HepG2 (cell line): ENCODE measurements at regions not wholly inside any gene's neighbourhood (a gene's known extent, or its start where the extent isn't known, plus 50 kb on each side); places are given as distances from the start of the nearest gene placed in this dataset.

ENCODE experiments used
- ATAC-seq: fragments of 200-7000 bp; cut with Tn5 transposase; 3 replicates; pipeline ENCODE4 v1.9.1; 2020; ENCODE audit warnings: mild to moderate bottlenecking, moderate library complexity
- BruUV-seq: library from RNA; stranded (reverse); fragments of 400-500 nt; replicated peaks from 2 replicates; lab custom pipeline; 2021; lab: Mats Ljungman, UMichigan
- CTCF ChIA-PET: fragments of 300-600 bp; formaldehyde crosslinking; extraction: SDS; loops from one replicate; lab custom pipeline; 2021; ENCODE audit warnings: low total read pairs, inconsistent platforms, low intra/inter-chr PET ratio; lab: Yijun Ruan, JAX
- POLR2A ChIA-PET: fragments of 350-600 bp; sonication (Branson Sonifier 250); formaldehyde crosslinking; loops from one replicate; lab custom pipeline; 2020; ENCODE audit warnings: antibody characterized with exemption, inconsistent platforms; lab: Yijun Ruan, JAX
- DNase-seq: peaks from one replicate; pipeline ENCODE4 v3.0.0-alpha.2; 2015; ENCODE audit warnings: low spot score
- FAIRE-seq: peaks from 3 replicates; lab custom pipeline; 2011; peaks lifted over from hg19 to GRCh38; lab: Jason Lieb, UNC
- H2AFZ ChIP-seq: one replicate; pipeline ENCODE4 v1.6.1; 2011; ENCODE audit warnings: low read length, inconsistent platforms
- H3K27ac ChIP-seq: fragments of 300-600 bp; 3 replicates; pipeline ENCODE4 v1.8.0; 2011; ENCODE audit warnings: mixed run types, mild to moderate bottlenecking, mixed read lengths, low read length, inconsistent platforms; ENCODE audit not compliant: insufficient read depth; ENCODE audit errors: extremely low read length
- H3K27me3 ChIP-seq, 2 experiments: fragments of 200-600 bp in 1 of 2; 2 replicates in 1 of 2; 3 replicates in 1 of 2; pipeline versions ENCODE4 v1.6.0 to v1.8.0; 2011; ENCODE audit warnings: low read length in 2 of 2, mild to moderate bottlenecking in 2 of 2, moderate library complexity in 2 of 2, inconsistent platforms in 1 of 2; ENCODE audit not compliant: insufficient read depth in 2 of 2, control insufficient read depth in 1 of 2
- H3K36me3 ChIP-seq, 2 experiments: fragments of 200-600 bp in 1 of 2; replicated peaks in 1 of 2; 2 replicates in 1 of 2; 3 replicates in 1 of 2; pipeline versions ENCODE4 v1.5.1 to v1.8.0; 2011; ENCODE audit warnings: low read length in 2 of 2, inconsistent platforms in 1 of 2; ENCODE audit not compliant: insufficient read depth in 2 of 2, control insufficient read depth in 1 of 2
- H3K4me1 ChIP-seq: 2 replicates; pipeline ENCODE4 v1.5.1; 2012; ENCODE audit warnings: low read length, inconsistent platforms; ENCODE audit not compliant: insufficient read depth
- H3K4me2 ChIP-seq: 2 replicates; pipeline ENCODE4 v1.6.0; 2011; ENCODE audit warnings: low read depth, low read length, inconsistent platforms
- H3K4me3 ChIP-seq, 3 experiments: fragments of 200-600 bp in 1 of 3; sonication (generic), shearing (Covaris generic) in 1 of 3; replicated peaks in 1 of 3; 2 replicates each; pipeline ENCODE4 v1.5.1; 2011 to 2016; ENCODE audit warnings: low read length in 3 of 3, inconsistent platforms in 2 of 3, low read depth in 2 of 3, mild to moderate bottlenecking in 2 of 3, control low read depth in 1 of 3, mixed read lengths in 1 of 3; ENCODE audit not compliant: insufficient read depth in 1 of 3
- H3K79me2 ChIP-seq: one replicate; pipeline ENCODE4 v1.6.1; 2011; ENCODE audit warnings: low read length, inconsistent platforms; ENCODE audit not compliant: insufficient read depth
- H3K9ac ChIP-seq: 2 replicates; pipeline ENCODE4 v1.6.0; 2011; ENCODE audit warnings: mild to moderate bottlenecking, low read depth, low read length, inconsistent platforms; ENCODE audit not compliant: insufficient read depth
- H3K9me3 ChIP-seq: 2 replicates; pipeline ENCODE4 v1.5.1; 2012; ENCODE audit warnings: mild to moderate bottlenecking, low read length
- H4K20me1 ChIP-seq: 2 replicates; pipeline ENCODE4 v1.6.0; 2011; ENCODE audit warnings: inconsistent platforms, mild to moderate bottlenecking, low read length, moderate library complexity; ENCODE audit not compliant: insufficient read depth
- CCDC6 ChIP-seq: sonication (generic); formaldehyde crosslinking; IDR thresholded peaks from 2 replicates; pipeline ENCODE4 v1.8.1; 2022; ENCODE audit warnings: mild to moderate bottlenecking, missing genetic modification reagents, moderate library complexity
- MTF1 ChIP-seq: sonication (generic); formaldehyde crosslinking; IDR thresholded peaks from 2 replicates; pipeline ENCODE4 v1.5.0; 2020; ENCODE audit warnings: missing genetic modification reagents
- STAG1 ChIP-seq: sonication (generic); formaldehyde crosslinking; IDR thresholded peaks from 2 replicates; pipeline ENCODE4 v1.4.0; 2020; ENCODE audit warnings: missing genetic modification reagents
- WGBS: methylation state at CpG from one replicate; pipeline ENCODE4 v1.1.6; 2017; ENCODE audit warnings: low lambda C conversion rate; 5-methylcytosine and 5-hydroxymethylcytosine counted together
- in situ Hi-C: cut with HindIII; loops from 2 replicates; pipeline ENCODE4 v1.10.0; 2017; ENCODE audit warnings: low pct_unique_long_range_greater_than_20kb; ENCODE audit not compliant: extremely low pct_ligation_motif_present
- intact Hi-C: fragments of 100-400 bp; cut with micrococcal nuclease; formaldehyde crosslinking; loops from one replicate; pipeline ENCODE4 v1.10.0; 2022; ENCODE audit not compliant: unreplicated experiment
- TF ChIP-seq, protein P1 (sequence below): sonication (generic); formaldehyde crosslinking; IDR thresholded peaks from 2 replicates; pipeline ENCODE4 v1.5.1; 2020; ENCODE audit warnings: missing genetic modification reagents, mild to moderate bottlenecking, borderline replicate concordance
- TF ChIP-seq, protein P2 (sequence below): sonication (generic); formaldehyde crosslinking; IDR thresholded peaks from 2 replicates; pipeline ENCODE4 v1.4.0; 2020; ENCODE audit warnings: missing genetic modification reagents, borderline replicate concordance
- TF ChIP-seq, protein P3 (sequence below): sonication (generic); formaldehyde crosslinking; IDR thresholded peaks from 2 replicates; pipeline ENCODE4 v1.4.0; 2020; ENCODE audit warnings: missing genetic modification reagents

DNA sequence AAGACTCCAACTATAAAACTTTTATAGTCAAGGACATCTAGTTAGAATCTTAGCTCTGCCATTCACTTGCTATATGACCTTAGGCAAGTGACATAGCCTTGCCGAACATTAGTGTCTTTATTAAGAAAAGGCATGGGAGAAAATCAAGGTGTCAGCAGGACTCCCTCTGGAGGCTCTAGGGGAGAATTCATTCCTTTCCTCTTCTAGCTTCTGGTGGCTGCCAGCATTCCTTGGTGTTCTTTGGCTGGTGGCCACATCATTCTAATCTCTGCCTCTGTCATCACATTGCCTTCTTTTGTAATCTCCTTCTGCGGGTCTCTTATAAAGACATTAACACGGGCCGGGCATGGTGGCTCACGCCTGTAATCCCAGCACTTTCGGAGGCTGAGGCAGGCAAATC, 99.8 kb downstream of the PPP1R2C start:
- TF ChIP-seq, protein P1, sequence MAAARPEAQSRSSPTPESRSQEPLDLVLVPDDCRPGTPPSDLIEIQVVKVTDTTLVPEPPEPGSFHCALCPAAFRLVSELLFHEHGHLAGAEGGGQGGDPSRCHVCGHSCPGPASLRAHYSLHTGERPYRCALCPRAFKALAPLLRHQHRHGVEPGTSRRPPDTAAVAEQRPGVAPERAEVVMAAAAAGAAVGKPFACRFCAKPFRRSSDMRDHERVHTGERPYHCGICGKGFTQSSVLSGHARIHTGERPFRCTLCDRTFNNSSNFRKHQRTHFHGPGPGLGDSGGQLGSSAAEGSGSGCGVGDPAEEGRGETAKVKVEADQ (CRISPR knock-in tag): no peak
- TF ChIP-seq STAG1 (CRISPR knock-in tag): 0 out of 2 replicates have a peak, but pooled peaks have one; percentile 24
- TF ChIP-seq, all 625 proteins: peak for 1
- no peak for ATAC-seq
- H3K36me3 ChIP-seq: no peaks in the 10 kb centered on the region
- BruUV-seq: no TSS peak
- no peak overlapping the region for H2AFZ ChIP-seq
- DNase-seq: no peak
- H3K9ac ChIP-seq: no peak overlapping the region
- no peak overlapping the region for H3K27ac ChIP-seq
- WGBS: 60% methylated on average over 6 of the region's 6 CpGs
- no peaks in the 10 kb centered on the region for H3K9me3 ChIP-seq
- no peaks in the 10 kb centered on the region for H4K20me1 ChIP-seq
- H3K27me3 ChIP-seq: no peaks in the 10 kb centered on the region
- in situ Hi-C loops: loop anchor here (25.0 kb wide), 1 partner anchor 891 kb away; no protein-coding TSS in a partner anchor
- H3K4me1 ChIP-seq: no peaks in the 10 kb centered on the region
- ChIA-PET POLR2A (no interaction called here), CTCF (no interaction called here)
- no peak overlapping the region for H3K4me2 ChIP-seq
- H3K79me2 ChIP-seq: no peaks in the 10 kb centered on the region
- peak; percentile 42 for FAIRE-seq
- intact Hi-C loops: no loop called here
- no peak overlapping the region for H3K4me3 ChIP-seq

DNA sequence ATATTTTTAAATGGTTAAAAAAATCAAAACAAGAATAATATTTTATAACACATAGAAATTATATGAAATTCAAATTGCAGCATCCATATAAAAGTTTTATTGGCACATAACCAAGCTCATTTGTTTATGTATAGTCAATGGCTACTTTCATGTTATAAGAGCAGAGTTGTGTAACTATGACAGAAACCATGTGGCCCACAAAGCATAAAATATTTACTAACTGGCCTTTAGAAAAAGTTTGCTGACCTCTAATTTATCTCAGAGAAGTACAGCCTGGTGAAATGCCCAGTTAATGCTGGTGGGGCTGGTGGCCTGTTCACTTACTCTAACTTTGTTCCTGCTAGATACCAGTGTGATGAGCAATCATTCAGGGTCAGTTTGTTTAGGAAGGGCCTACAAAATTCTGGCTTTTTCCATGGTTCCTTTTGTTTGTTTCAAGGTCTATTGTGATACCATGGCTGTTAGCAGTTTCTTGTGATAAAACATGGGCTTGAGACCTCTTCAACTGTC, 104.6 kb downstream of the PPP1R2C start:
- FAIRE-seq: no peak
- Histone ChIP-seq H3K4me3 (no peak overlapping the region), H3K4me1 (no peaks in the 10 kb centered on the region), H2AFZ (no peak overlapping the region)
- POLR2A ChIA-PET: no interaction called here
- TF ChIP-seq, protein P2, sequence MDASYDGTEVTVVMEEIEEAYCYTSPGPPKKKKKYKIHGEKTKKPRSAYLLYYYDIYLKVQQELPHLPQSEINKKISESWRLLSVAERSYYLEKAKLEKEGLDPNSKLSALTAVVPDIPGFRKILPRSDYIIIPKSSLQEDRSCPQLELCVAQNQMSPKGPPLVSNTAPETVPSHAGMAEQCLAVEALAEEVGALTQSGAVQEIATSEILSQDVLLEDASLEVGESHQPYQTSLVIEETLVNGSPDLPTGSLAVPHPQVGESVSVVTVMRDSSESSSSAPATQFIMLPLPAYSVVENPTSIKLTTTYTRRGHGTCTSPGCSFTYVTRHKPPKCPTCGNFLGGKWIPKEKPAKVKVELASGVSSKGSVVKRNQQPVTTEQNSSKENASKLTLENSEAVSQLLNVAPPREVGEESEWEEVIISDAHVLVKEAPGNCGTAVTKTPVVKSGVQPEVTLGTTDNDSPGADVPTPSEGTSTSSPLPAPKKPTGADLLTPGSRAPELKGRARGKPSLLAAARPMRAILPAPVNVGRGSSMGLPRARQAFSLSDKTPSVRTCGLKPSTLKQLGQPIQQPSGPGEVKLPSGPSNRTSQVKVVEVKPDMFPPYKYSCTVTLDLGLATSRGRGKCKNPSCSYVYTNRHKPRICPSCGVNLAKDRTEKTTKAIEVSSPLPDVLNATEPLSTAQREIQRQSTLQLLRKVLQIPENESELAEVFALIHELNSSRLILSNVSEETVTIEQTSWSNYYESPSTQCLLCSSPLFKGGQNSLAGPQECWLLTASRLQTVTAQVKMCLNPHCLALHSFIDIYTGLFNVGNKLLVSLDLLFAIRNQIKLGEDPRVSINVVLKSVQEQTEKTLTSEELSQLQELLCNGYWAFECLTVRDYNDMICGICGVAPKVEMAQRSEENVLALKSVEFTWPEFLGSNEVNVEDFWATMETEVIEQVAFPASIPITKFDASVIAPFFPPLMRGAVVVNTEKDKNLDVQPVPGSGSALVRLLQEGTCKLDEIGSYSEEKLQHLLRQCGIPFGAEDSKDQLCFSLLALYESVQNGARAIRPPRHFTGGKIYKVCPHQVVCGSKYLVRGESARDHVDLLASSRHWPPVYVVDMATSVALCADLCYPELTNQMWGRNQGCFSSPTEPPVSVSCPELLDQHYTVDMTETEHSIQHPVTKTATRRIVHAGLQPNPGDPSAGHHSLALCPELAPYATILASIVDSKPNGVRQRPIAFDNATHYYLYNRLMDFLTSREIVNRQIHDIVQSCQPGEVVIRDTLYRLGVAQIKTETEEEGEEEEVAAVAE (CRISPR knock-in tag): no peak
- TF ChIP-seq CCDC6 (CRISPR knock-in tag): no peak
- TF ChIP-seq, protein P3, sequence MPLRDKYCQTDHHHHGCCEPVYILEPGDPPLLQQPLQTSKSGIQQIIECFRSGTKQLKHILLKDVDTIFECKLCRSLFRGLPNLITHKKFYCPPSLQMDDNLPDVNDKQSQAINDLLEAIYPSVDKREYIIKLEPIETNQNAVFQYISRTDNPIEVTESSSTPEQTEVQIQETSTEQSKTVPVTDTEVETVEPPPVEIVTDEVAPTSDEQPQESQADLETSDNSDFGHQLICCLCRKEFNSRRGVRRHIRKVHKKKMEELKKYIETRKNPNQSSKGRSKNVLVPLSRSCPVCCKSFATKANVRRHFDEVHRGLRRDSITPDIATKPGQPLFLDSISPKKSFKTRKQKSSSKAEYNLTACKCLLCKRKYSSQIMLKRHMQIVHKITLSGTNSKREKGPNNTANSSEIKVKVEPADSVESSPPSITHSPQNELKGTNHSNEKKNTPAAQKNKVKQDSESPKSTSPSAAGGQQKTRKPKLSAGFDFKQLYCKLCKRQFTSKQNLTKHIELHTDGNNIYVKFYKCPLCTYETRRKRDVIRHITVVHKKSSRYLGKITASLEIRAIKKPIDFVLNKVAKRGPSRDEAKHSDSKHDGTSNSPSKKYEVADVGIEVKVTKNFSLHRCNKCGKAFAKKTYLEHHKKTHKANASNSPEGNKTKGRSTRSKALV (CRISPR knock-in tag): no peak
- TF ChIP-seq MTF1: no peak
- TF ChIP-seq, all 625 proteins: peak for 0
- Histone ChIP-seq H3K79me2 (no peaks in the 10 kb centered on the region), H3K27me3 (no peaks in the 10 kb centered on the region), H3K9me3 (no peaks in the 10 kb centered on the region), H4K20me1 (no peaks in the 10 kb centered on the region), H3K4me2 (no peak overlapping the region), H3K27ac (no peak overlapping the region), H3K36me3 (no peaks in the 10 kb centered on the region), H3K9ac (no peak overlapping the region)
- in situ Hi-C loops: no loop called here
- ATAC-seq: no peak
- intact Hi-C loops: no loop called here
- BruUV-seq: no TSS peak
- no peak for DNase-seq
- CTCF ChIA-PET: no interaction called here
